H1 (cell line): ENCODE measurements at regions not wholly inside any gene's neighbourhood (a gene's known extent, or its start where the extent isn't known, plus 50 kb on each side); places are given as distances from the start of the nearest gene placed in this dataset.

ENCODE experiments used
- CTCF ChIP-seq, 3 experiments: IDR thresholded peaks; 1 replicate in 2 of 3; 2 replicates in 1 of 3; pipeline versions ENCODE4 v1.5.1 to v1.6.1; 2011; ENCODE audit warnings: low read length in 3 of 3, mild to moderate bottlenecking in 3 of 3, inconsistent platforms in 2 of 3, low read depth in 1 of 3, moderate library complexity in 1 of 3; ENCODE audit not compliant: insufficient read depth in 1 of 3; ENCODE audit errors: control extremely low read depth in 1 of 3
- EZH2 ChIP-seq: fragments of 200-600 bp; sonication (generic); IDR thresholded peaks from 2 replicates; pipeline ENCODE4 v1.7.1; 2012; ENCODE audit warnings: low read depth, mild to moderate bottlenecking, moderate library complexity, low read length, inconsistent platforms; ENCODE audit not compliant: severe bottlenecking
- POLR2A ChIP-seq, 2 experiments: IDR thresholded peaks; 1 replicate in 1 of 2; 2 replicates in 1 of 2; pipeline ENCODE4 v1.6.1; 2011; ENCODE audit warnings: low read depth in 2 of 2, low read length in 2 of 2, mild to moderate bottlenecking in 2 of 2; ENCODE audit errors: control extremely low read depth in 1 of 2

- no peak for TF ChIP-seq CTCF (IDR thresholded peaks at IDR 0.05; ENCODE audit: control extremely low read depth in 1 of 3, insufficient read depth in 1 of 3, low read depth in 1 of 3, low read length in 3 of 3)
- TF ChIP-seq EZH2, result no peak
- TF ChIP-seq POLR2A (IDR thresholded peaks at IDR 0.05; ENCODE audit: control extremely low read depth in 1 of 2, low read depth in 2 of 2, low read length in 2 of 2), result no peak
Measured at GRCh38 chr7:25553580-25554291, 325.4 kb upstream of the NPVF start.
